ENCODE measurements at regions not wholly inside any gene's neighbourhood (a gene's known extent, or its start where the extent isn't known, plus 50 kb on each side); places are given as distances from the start of the nearest gene placed in this dataset.

- no peak for DNase-seq (ENCODE audit: low read depth)
- TF ChIP-seq MAX (IDR thresholded peaks at IDR 0.05; ENCODE audit: low read depth, low read length) (no peak), POLR2A (IDR thresholded peaks at IDR 0.05; ENCODE audit: extremely low read depth, insufficient read length) (no peak)
- H3K4me3 ChIP-seq (ENCODE audit: low read depth, low read length): no peak overlapping the region
Measured at GRCh38 chr7:114104035-114104434, 185.2 kb upstream of the PPP1R3A start.

- no peak for DNase-seq (ENCODE audit: low read depth)
- TF ChIP-seq CTCF (IDR thresholded peaks at IDR 0.05; ENCODE audit: low read depth, low read length) (no peak), MAX (IDR thresholded peaks at IDR 0.05; ENCODE audit: low read depth, low read length) (no peak), MYC (IDR thresholded peaks at IDR 0.05; ENCODE audit: low read depth, low read length) (no peak), POLR2A (IDR thresholded peaks at IDR 0.05; ENCODE audit: extremely low read depth, insufficient read length) (no peak)
- H3K4me3 ChIP-seq (ENCODE audit: low read depth, low read length): no peak overlapping the region
Measured at GRCh38 chr7:114102996-114103395, 184.2 kb upstream of the PPP1R3A start.

- no peak for DNase-seq (ENCODE audit: low read depth)
- no peak overlapping the region for H3K4me3 ChIP-seq (ENCODE audit: low read depth, low read length)
- TF ChIP-seq MYC (IDR thresholded peaks at IDR 0.05; ENCODE audit: low read depth, low read length) (no peak), MAX (IDR thresholded peaks at IDR 0.05; ENCODE audit: low read depth, low read length) (no peak), POLR2A (IDR thresholded peaks at IDR 0.05; ENCODE audit: extremely low read depth, insufficient read length) (no peak), CTCF (IDR thresholded peaks at IDR 0.05; ENCODE audit: low read depth, low read length) (no peak)
Measured at GRCh38 chr7:114102131-114102530, 183.3 kb upstream of the PPP1R3A start.

GRCh38 chr7:114100810-114101209 lies 182.0 kb upstream of the PPP1R3A start:
- TF ChIP-seq CTCF (IDR thresholded peaks at IDR 0.05; ENCODE audit: low read depth, low read length): no peak
- no peak for TF ChIP-seq POLR2A (IDR thresholded peaks at IDR 0.05; ENCODE audit: extremely low read depth, insufficient read length)
- TF ChIP-seq MYC (IDR thresholded peaks at IDR 0.05; ENCODE audit: low read depth, low read length): no peak
- no peak for TF ChIP-seq MAX (IDR thresholded peaks at IDR 0.05; ENCODE audit: low read depth, low read length)
- no peak overlapping the region for H3K4me3 ChIP-seq (ENCODE audit: low read depth, low read length)
- DNase-seq (ENCODE audit: low read depth): no peak

GRCh38 chr7:114099337-114099736 lies 180.5 kb upstream of the PPP1R3A start:
- H3K4me3 ChIP-seq (ENCODE audit: low read depth, low read length): no peak overlapping the region
- DNase-seq (ENCODE audit: low read depth): no peak
- TF ChIP-seq POLR2A (IDR thresholded peaks at IDR 0.05; ENCODE audit: extremely low read depth, insufficient read length) (no peak), MYC (IDR thresholded peaks at IDR 0.05; ENCODE audit: low read depth, low read length) (no peak), CTCF (IDR thresholded peaks at IDR 0.05; ENCODE audit: low read depth, low read length) (no peak), MAX (IDR thresholded peaks at IDR 0.05; ENCODE audit: low read depth, low read length) (no peak)

- TF ChIP-seq MYC (IDR thresholded peaks at IDR 0.05; ENCODE audit: low read depth, low read length) (no peak), MAX (IDR thresholded peaks at IDR 0.05; ENCODE audit: low read depth, low read length) (no peak), CTCF (IDR thresholded peaks at IDR 0.05; ENCODE audit: low read depth, low read length) (no peak), POLR2A (IDR thresholded peaks at IDR 0.05; ENCODE audit: extremely low read depth, insufficient read length) (no peak)
- no peak for DNase-seq (ENCODE audit: low read depth)
- no peak overlapping the region for H3K4me3 ChIP-seq (ENCODE audit: low read depth, low read length)
Measured at GRCh38 chr7:114095885-114096284, 177.1 kb upstream of the PPP1R3A start.

All from NB4 (cell line).